WI38 (cell line): ENCODE measurements at regions not wholly inside any gene's neighbourhood (a gene's known extent, or its start where the extent isn't known, plus 50 kb on each side); places are given as distances from the start of the nearest gene placed in this dataset.

Experiments
- H3K4me3 ChIP-seq: 2 replicates; pipeline ENCODE4 v1.5.1; 2011; ENCODE audit warnings: low read depth, mild to moderate bottlenecking, control low read depth, low read length
- TF ChIP-seq, protein P1 (sequence below): IDR thresholded peaks from 2 replicates; pipeline ENCODE4 v1.5.1; 2012; ENCODE audit warnings: low read depth, mild to moderate bottlenecking, control low read depth, low read length

GRCh38 chr14:97402279-97402678, 605.1 kb downstream of the VRK1 start:
- TF ChIP-seq, protein P1, sequence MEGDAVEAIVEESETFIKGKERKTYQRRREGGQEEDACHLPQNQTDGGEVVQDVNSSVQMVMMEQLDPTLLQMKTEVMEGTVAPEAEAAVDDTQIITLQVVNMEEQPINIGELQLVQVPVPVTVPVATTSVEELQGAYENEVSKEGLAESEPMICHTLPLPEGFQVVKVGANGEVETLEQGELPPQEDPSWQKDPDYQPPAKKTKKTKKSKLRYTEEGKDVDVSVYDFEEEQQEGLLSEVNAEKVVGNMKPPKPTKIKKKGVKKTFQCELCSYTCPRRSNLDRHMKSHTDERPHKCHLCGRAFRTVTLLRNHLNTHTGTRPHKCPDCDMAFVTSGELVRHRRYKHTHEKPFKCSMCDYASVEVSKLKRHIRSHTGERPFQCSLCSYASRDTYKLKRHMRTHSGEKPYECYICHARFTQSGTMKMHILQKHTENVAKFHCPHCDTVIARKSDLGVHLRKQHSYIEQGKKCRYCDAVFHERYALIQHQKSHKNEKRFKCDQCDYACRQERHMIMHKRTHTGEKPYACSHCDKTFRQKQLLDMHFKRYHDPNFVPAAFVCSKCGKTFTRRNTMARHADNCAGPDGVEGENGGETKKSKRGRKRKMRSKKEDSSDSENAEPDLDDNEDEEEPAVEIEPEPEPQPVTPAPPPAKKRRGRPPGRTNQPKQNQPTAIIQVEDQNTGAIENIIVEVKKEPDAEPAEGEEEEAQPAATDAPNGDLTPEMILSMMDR: no peak
- no peak overlapping the region for H3K4me3 ChIP-seq

DNA sequence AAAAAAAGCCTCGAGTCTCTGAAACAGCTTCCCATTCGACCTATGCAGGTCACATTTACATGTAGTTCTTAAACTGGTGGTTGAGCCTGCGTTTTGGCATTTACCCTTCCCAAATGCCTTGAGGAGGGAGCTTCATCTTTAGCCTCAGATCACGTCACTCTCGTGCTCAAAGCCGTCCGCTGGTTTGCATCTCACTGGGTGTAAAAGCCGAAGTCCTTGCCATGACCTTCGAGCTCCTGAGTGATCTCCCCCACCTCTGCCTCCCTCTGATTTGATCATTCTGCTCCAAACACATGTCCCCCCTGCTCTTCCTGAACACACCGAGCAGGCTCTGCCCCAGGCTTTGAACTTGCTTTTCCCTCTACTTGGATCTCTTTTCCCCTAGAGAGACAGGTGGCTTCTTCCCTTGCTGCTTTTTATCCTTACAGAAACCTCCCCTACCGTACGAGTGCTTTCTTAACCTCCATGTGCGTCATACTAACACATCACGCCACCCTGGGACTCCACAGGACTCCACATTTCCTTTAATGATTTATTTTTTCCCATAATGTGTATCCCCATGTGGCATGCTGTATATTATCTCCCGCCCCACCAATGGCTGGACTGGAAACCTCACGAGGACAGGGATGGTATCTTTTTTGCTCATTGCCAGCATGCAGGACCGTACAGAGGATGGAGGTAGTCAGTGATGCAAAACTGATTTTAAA, 610.7 kb downstream of the VRK1 start:
- no peak overlapping the region for H3K4me3 ChIP-seq
- TF ChIP-seq, protein P1: no peak

DNA sequence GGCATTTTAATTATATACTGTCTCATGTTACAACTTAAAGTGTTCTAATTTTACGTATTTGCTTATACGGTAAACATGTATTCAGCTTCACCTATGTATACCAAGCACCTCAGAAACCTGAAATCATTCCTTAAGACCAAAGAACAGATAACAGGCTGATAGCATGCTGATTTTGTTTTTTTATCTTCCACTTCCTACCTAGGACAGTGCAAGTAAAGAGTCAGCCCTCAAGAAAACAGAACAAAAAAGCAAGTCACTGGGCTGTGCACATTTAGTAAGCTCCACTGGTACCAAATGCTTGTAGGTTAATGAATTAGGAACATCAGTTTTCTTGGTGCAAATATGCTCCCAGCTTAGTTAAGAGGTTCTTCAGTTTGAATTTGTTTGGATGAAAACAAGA, 611.3 kb downstream of the VRK1 start:
- H3K4me3 ChIP-seq: no peak overlapping the region
- TF ChIP-seq, protein P1: no peak

GRCh38 chr14:97408937-97409815, 612.0 kb downstream of the VRK1 start:
- TF ChIP-seq, protein P1: no peak
- no peak overlapping the region for H3K4me3 ChIP-seq

- H3K4me3 ChIP-seq: no peak overlapping the region
- TF ChIP-seq, protein P1: no peak
These were observed 613.8 kb downstream of the VRK1 start for GRCh38 chr14:97410667-97411620.

DNA sequence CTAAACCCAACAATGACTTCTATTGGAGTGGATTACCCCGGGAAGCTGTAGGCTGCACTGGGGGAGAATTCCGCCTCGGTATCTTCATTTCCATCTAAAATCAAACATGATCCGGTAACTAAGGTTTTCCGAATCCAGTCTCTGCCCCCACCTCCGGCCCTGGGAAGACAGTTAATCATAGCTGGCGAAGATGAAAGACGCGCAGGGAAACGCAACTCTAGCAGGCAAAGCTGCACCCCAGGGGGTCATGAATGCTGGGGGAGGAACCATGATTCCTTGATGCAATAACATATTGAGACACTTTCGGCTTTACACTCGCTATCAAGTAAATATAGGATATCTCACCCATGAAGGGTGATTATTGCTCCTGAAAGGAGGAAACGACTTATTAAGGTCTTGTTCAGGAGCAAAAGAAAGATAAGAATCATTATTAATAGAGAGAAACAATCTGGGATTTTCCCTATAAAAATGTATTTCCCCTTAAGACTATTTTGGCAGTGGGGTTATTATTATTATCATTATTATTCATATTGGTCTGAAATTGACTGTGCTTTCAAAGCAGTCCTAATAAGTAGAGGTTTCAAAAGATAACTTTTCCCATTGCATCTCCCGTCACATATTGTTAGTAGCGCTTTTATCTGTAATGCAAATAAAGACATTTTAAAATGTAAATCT, 614.9 kb downstream of the VRK1 start:
- H3K4me3 ChIP-seq: no peak overlapping the region
- TF ChIP-seq, protein P1: no peak
